MCF 10A (cell line): ENCODE measurements at regions not wholly inside any gene's neighbourhood (a gene's known extent, or its start where the extent isn't known, plus 50 kb on each side); places are given as distances from the start of the nearest gene placed in this dataset.

Source experiments
- BruUV-seq: library from RNA; stranded (reverse); fragments of 400-500 nt; replicated peaks from 2 replicates; lab custom pipeline; 2021; lab: Mats Ljungman, UMichigan
- CTCF ChIA-PET: fragments of 300-600 bp; sonication (Branson Sonifier 250); formaldehyde crosslinking; extraction: SDS; loops from one replicate; lab custom pipeline; 2021; ENCODE audit warnings: antibody characterized with exemption, inconsistent platforms; lab: Yijun Ruan, JAX
- POLR2A ChIA-PET: fragments of 300-600, 350-650 bp; sonication (Branson Sonifier 250); formaldehyde crosslinking; extraction: SDS; loops from one replicate; lab custom pipeline; 2020; ENCODE audit warnings: antibody characterized with exemption, inconsistent platforms; lab: Yijun Ruan, JAX
- DNase-seq: peaks from one replicate; pipeline ENCODE4 v3.0.0-alpha.2; 2018; ENCODE audit not compliant: unreplicated experiment
- H3K27ac Mint-ChIP-seq: one replicate; pipeline ENCODE4 v1.8.0; 2022; ENCODE audit warnings: mild to moderate bottlenecking, low read depth, mixed read lengths; ENCODE audit not compliant: unreplicated experiment
- H3K27me3 Mint-ChIP-seq: one replicate; pipeline ENCODE4 v1.8.0; 2022; ENCODE audit warnings: mixed read lengths; ENCODE audit not compliant: insufficient read depth, unreplicated experiment
- H3K36me3 Mint-ChIP-seq: one replicate; pipeline ENCODE4 v1.8.0; 2022; ENCODE audit warnings: mild to moderate bottlenecking, moderate library complexity, mixed read lengths; ENCODE audit not compliant: insufficient read depth, unreplicated experiment
- H3K4me1 Mint-ChIP-seq: one replicate; pipeline ENCODE4 v1.8.0; 2022; ENCODE audit warnings: mixed read lengths; ENCODE audit not compliant: insufficient read depth, unreplicated experiment
- H3K4me3 Mint-ChIP-seq: one replicate; pipeline ENCODE4 v1.8.0; 2022; ENCODE audit warnings: mild to moderate bottlenecking, moderate library complexity, mixed read lengths; ENCODE audit not compliant: unreplicated experiment
- H3K9me3 Mint-ChIP-seq: one replicate; pipeline ENCODE4 v1.8.0; 2022; ENCODE audit warnings: mixed read lengths; ENCODE audit not compliant: unreplicated experiment
- CTCF ChIP-seq: fragments of 200-600 bp; IDR thresholded peaks from one replicate; pipeline ENCODE4 v1.8.0; 2022; ENCODE audit warnings: antibody characterized with exemption, mild to moderate bottlenecking; ENCODE audit not compliant: unreplicated experiment
- intact Hi-C: fragments of 100-400 bp; cut with micrococcal nuclease; formaldehyde crosslinking; loops from 2 replicates; pipeline ENCODE4 v1.14.1; 2022

DNA sequence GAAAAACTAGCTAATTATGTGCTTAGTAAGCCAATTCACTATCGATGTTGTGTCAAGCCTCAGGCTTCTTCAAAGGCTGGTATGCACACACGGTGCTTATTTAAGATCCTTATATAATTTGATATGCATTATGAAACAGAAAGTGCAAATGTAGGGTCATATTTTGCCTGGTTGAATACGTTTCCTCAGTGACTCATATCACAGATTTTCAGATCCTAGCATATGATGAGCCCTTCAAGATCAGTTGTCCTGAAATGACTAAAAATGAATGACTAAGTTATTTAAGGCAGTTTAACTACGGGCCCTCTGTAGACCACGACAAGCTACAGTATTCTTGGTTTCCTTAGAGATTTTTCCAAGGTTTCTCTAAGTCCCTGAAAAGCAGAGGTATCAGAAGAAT, 778.3 kb downstream of the PRELID2 start:
- ChIA-PET POLR2A (interaction anchor here (0.7 kb wide), 1 partner anchor 16 kb away, joined by 4 read pairs; no protein-coding TSS in a partner anchor), CTCF (interaction anchor here (0.6 kb wide), 1 partner anchor 115 kb away, joined by 4 read pairs; no protein-coding TSS in a partner anchor)
- no peaks in the 10 kb centered on the region for H3K27me3 Mint-ChIP-seq
- intact Hi-C loops: no loop called here
- no TSS peak for BruUV-seq
- TF ChIP-seq CTCF: no peak
- no peaks in the 10 kb centered on the region for H3K9me3 Mint-ChIP-seq
- peak; percentile 38 for DNase-seq
- H3K4me3 Mint-ChIP-seq: no peak overlapping the region
- H3K4me1 Mint-ChIP-seq: no peaks in the 10 kb centered on the region
- no peaks in the 10 kb centered on the region for H3K36me3 Mint-ChIP-seq
- no peak overlapping the region for H3K27ac Mint-ChIP-seq

DNA sequence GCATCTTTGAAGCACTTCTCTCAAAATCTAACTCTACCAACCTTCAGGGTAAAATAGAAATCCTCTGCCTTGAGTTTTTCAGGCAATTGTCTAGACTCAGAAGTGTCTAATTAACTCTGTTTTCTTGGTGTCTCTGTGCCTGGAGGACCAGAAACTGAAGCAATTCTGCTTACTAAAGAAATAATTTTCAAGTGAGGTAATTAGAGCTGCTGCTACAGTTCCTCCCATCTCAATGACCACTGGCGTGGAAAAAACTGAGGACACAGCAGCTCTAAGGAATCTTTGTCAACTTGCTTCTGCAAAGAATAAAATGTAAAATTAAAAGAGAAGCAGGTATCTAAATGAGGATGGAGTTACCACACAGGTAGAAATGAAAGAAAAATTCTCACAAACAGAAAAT, 785.0 kb downstream of the PRELID2 start:
- no TSS peak for BruUV-seq
- POLR2A ChIA-PET: interaction anchor here (1.3 kb wide), 1 partner anchor 33 kb away, joined by 4 read pairs; no protein-coding TSS in a partner anchor
- no peaks in the 10 kb centered on the region for H3K4me1 Mint-ChIP-seq

GRCh38 chr5:145044970-145045369, 790.2 kb downstream of the PRELID2 start:
- no TSS peak for BruUV-seq
- ChIA-PET POLR2A (interaction anchor here (0.5 kb wide), 1 partner anchor 581 kb away, joined by 4 read pairs; no protein-coding TSS in a partner anchor), CTCF (no interaction called here)
- Mint-ChIP-seq H3K4me3 (no peak overlapping the region), H3K9me3 (no peaks in the 10 kb centered on the region), H3K4me1 (no peaks in the 10 kb centered on the region), H3K36me3 (no peaks in the 10 kb centered on the region), H3K27ac (no peak overlapping the region), H3K27me3 (no peaks in the 10 kb centered on the region)
- no peak for TF ChIP-seq CTCF
- intact Hi-C loops: no loop called here
- DNase-seq: no peak

More for the DNA sequence above, 785.0 kb downstream of the PRELID2 start:
- no peak for TF ChIP-seq CTCF
- H3K4me3 Mint-ChIP-seq: no peak overlapping the region
- H3K27me3 Mint-ChIP-seq: no peaks in the 10 kb centered on the region
- CTCF ChIA-PET: no interaction called here
- no peak for DNase-seq
- no peak overlapping the region for H3K27ac Mint-ChIP-seq
- intact Hi-C loops: no loop called here
- no peaks in the 10 kb centered on the region for H3K9me3 Mint-ChIP-seq
- no peaks in the 10 kb centered on the region for H3K36me3 Mint-ChIP-seq

DNA sequence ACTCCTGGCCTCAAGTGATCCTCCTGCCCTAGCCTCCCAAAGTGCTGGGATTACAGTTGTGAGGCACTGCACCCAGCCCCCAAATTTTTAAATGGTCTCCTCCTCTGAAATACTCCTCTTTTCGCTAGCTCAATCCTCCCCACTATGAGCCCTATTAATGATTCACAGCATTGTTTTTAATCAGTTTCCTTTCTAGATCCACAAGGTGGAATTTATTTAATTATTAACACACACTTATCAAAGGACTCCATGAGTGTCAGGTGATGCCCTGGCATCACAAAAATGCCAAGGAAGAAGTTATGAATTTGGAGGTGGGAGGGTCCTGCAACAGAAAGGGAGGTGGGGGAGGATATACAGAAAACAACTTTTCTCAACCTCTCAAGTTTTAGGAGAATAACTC, 806.5 kb downstream of the PRELID2 start:
- Mint-ChIP-seq H3K4me3 (no peak overlapping the region), H3K27me3 (no peaks in the 10 kb centered on the region), H3K27ac (no peak overlapping the region), H3K4me1 (no peaks in the 10 kb centered on the region), H3K36me3 (no peaks in the 10 kb centered on the region), H3K9me3 (no peaks in the 10 kb centered on the region)
- no peak for TF ChIP-seq CTCF
- intact Hi-C loops: no loop called here
- no peak for DNase-seq
- ChIA-PET CTCF (interaction anchor here (0.6 kb wide), 1 partner anchor 240 kb away, joined by 4 read pairs; no protein-coding TSS in a partner anchor), POLR2A (interaction anchor here (0.6 to 1.8 kb wide), 2 partner anchors 9 to 127 kb away, joined by 3 to 6 read pairs; no protein-coding TSS in a partner anchor)
- BruUV-seq: no TSS peak
